GM12878 (cell line): ENCODE measurements at regions not wholly inside any gene's neighbourhood (a gene's known extent, or its start where the extent isn't known, plus 50 kb on each side); places are given as distances from the start of the nearest gene placed in this dataset.

ENCODE experiments used
- ATAC-seq: fragments of 200-7000 bp; cut with Tn5 transposase; 3 replicates; pipeline ENCODE4 v1.9.1; 2020; ENCODE audit warnings: mild to moderate bottlenecking, moderate library complexity
- BruUV-seq: library from RNA; stranded (reverse); fragments of 400-500 nt; replicated peaks from 2 replicates; lab custom pipeline; 2021; lab: Mats Ljungman, UMichigan
- CTCF ChIA-PET: fragments of 300-600 bp; sonication (Branson Sonifier 250); formaldehyde crosslinking; extraction: SDS; loops from one replicate; lab custom pipeline; 2021; ENCODE audit warnings: inconsistent platforms; lab: Yijun Ruan, JAX
- POLR2A ChIA-PET: fragments of 350-600 bp; formaldehyde crosslinking; extraction: SDS; loops from one replicate; lab custom pipeline; 2021; ENCODE audit warnings: inconsistent platforms; lab: Charles Lee
- RAD21 ChIA-PET: fragments of 300-600 bp; sonication (Branson Sonifier 250); formaldehyde crosslinking; loops from one replicate; lab custom pipeline; 2023; ENCODE audit warnings: antibody characterized with exemption; ENCODE audit not compliant: unreplicated experiment; lab: Charles Lee
- SMC1A ChIA-PET: fragments of 300-600 bp; sonication (Branson Sonifier 250); formaldehyde crosslinking; loops from one replicate; lab custom pipeline; 2023; ENCODE audit not compliant: unreplicated experiment, uncharacterized antibody; lab: Charles Lee
- DNase-seq: peaks from one replicate; pipeline ENCODE4 v3.0.0-alpha.2; 2011; ENCODE audit warnings: low read depth, low spot score
- FAIRE-seq: peaks from 3 replicates; lab custom pipeline; 2011; peaks lifted over from hg19 to GRCh38; lab: Jason Lieb, UNC
- H2AFZ ChIP-seq: 2 replicates; pipeline ENCODE4 v1.6.0; 2011; ENCODE audit warnings: low read depth, low read length, control low read depth; ENCODE audit not compliant: control insufficient read depth
- H3K27ac ChIP-seq: 2 replicates; pipeline ENCODE4 v1.5.1; 2011; ENCODE audit warnings: control low read depth; ENCODE audit not compliant: control insufficient read depth, insufficient read depth
- H3K27me3 ChIP-seq, 2 experiments: replicated peaks in 1 of 2; 2 replicates each; pipeline versions ENCODE4 v1.6.0 to v1.6.1; 2011; ENCODE audit warnings: low read length in 1 of 2; ENCODE audit not compliant: control insufficient read depth in 2 of 2, insufficient read depth in 2 of 2
- H3K36me3 ChIP-seq, 2 experiments: 2 replicates each; pipeline ENCODE4 v1.5.1; 2011; ENCODE audit warnings: low read length in 1 of 2; ENCODE audit not compliant: control insufficient read depth in 2 of 2, insufficient read depth in 2 of 2
- H3K4me1 ChIP-seq: 2 replicates; pipeline ENCODE4 v1.6.1; 2011; ENCODE audit warnings: mild to moderate bottlenecking, low read length, moderate library complexity, mixed read lengths; ENCODE audit not compliant: control insufficient read depth, insufficient read depth
- H3K4me2 ChIP-seq: 2 replicates; pipeline ENCODE4 v1.6.0; 2011; ENCODE audit warnings: control low read depth; ENCODE audit not compliant: control insufficient read depth, insufficient read depth
- H3K4me3 ChIP-seq: fragments of 200-600 bp; sonication (generic); 2 replicates; pipeline ENCODE4 v1.5.1; 2016
- H3K79me2 ChIP-seq: 2 replicates; pipeline ENCODE4 v1.6.0; 2011; ENCODE audit warnings: low read length; ENCODE audit not compliant: control insufficient read depth, insufficient read depth
- H3K9ac ChIP-seq: 2 replicates; pipeline ENCODE4 v1.8.0; 2011; ENCODE audit warnings: low read length, control low read depth, mixed read lengths; ENCODE audit not compliant: control insufficient read depth, insufficient read depth
- H3K9me3 ChIP-seq: replicated peaks from 3 replicates; pipeline ENCODE4 v1.5.1; 2011; ENCODE audit warnings: mild to moderate bottlenecking, low read length; ENCODE audit not compliant: control insufficient read depth, insufficient read depth
- H4K20me1 ChIP-seq: 2 replicates; pipeline ENCODE4 v1.6.0; 2011; ENCODE audit not compliant: control insufficient read depth, insufficient read depth
- CREM ChIP-seq: IDR thresholded peaks from 2 replicates; pipeline ENCODE4 v1.6.1; 2014; ENCODE audit warnings: antibody characterized with exemption, low read depth
- CTCF ChIP-seq, 3 experiments: IDR thresholded peaks in 2 of 3; conservative IDR thresholded peaks in 1 of 3; 2 replicates each; pipeline ENCODE4 v1.5.1; 2011; ENCODE audit warnings: low read depth in 3 of 3, low read length in 3 of 3, mild to moderate bottlenecking in 3 of 3, control low read depth in 2 of 3, moderate library complexity in 2 of 3, inconsistent platforms in 1 of 3, mixed read lengths in 1 of 3; ENCODE audit not compliant: control insufficient read depth in 2 of 3, insufficient read depth in 1 of 3; ENCODE audit errors: extremely low read depth in 1 of 3
- FOS ChIP-seq: IDR thresholded peaks from 3 replicates; pipeline ENCODE4 v1.6.1; 2011; ENCODE audit warnings: borderline replicate concordance; ENCODE audit not compliant: insufficient read length; ENCODE audit errors: extremely low read depth
- HSF1 ChIP-seq: fragments of 150-350 bp; IDR thresholded peaks from 2 replicates; pipeline ENCODE4 v1.6.1; 2014; ENCODE audit warnings: mild to moderate bottlenecking, low read depth, low read length
- IRF4 ChIP-seq: IDR thresholded peaks from 2 replicates; pipeline ENCODE4 v1.6.1; 2011; ENCODE audit warnings: low read depth, low read length
- NBN ChIP-seq: fragments of 450-650 bp; IDR thresholded peaks from 2 replicates; pipeline ENCODE4 v1.6.1; 2016
- RAD21 ChIP-seq: IDR thresholded peaks from 2 replicates; pipeline ENCODE4 v1.6.1; 2011; ENCODE audit warnings: mild to moderate bottlenecking, low read depth, low read length, moderate library complexity; ENCODE audit not compliant: insufficient read depth
- RUNX3 ChIP-seq: IDR thresholded peaks from 2 replicates; pipeline ENCODE4 v1.6.1; 2012; ENCODE audit warnings: low read length, inconsistent platforms
- SP1 ChIP-seq: IDR thresholded peaks from one replicate; pipeline ENCODE4 v1.6.1; 2011; ENCODE audit warnings: low read depth, low read length
- SRF ChIP-seq, 2 experiments: IDR thresholded peaks; 2 replicates each; pipeline ENCODE4 v1.6.1; 2011; ENCODE audit warnings: low read depth in 2 of 2, low read length in 2 of 2, mild to moderate bottlenecking in 1 of 2, moderate library complexity in 1 of 2
- YY1 ChIP-seq: IDR thresholded peaks from 2 replicates; pipeline ENCODE4 v1.6.1; 2011; ENCODE audit warnings: low read depth, mild to moderate bottlenecking, low read length
- ZBTB33 ChIP-seq: fragments of 450-650 bp; IDR thresholded peaks from 2 replicates; pipeline ENCODE4 v1.6.1; 2017; ENCODE audit warnings: mild to moderate bottlenecking
- ZNF384 ChIP-seq: IDR thresholded peaks from 2 replicates; pipeline ENCODE4 v1.6.1; 2012; ENCODE audit warnings: low read depth, mild to moderate bottlenecking, low read length, improper control_type of control experiment, borderline replicate concordance
- ZSCAN29 ChIP-seq: fragments of 450-650 bp; IDR thresholded peaks from 2 replicates; pipeline ENCODE4 v1.6.1; 2017; ENCODE audit warnings: mild to moderate bottlenecking, moderate library complexity
- WGBS: methylation state at CpG from one replicate; pipeline ENCODE4 v1.1.6; 2016; ENCODE audit warnings: low lambda C conversion rate; ENCODE audit not compliant: insufficient replicate concordance, insufficient coverage; ENCODE audit errors: missing lambda C conversion rate; 5-methylcytosine and 5-hydroxymethylcytosine counted together
- in situ Hi-C: fragments of 300-500 bp; cut with MboI; formaldehyde crosslinking; loops from 9 replicates; pipeline ENCODE4 v1.14.3; 2018; ENCODE audit warnings: mixed read lengths
- intact Hi-C: fragments of 100-400 bp; cut with micrococcal nuclease; formaldehyde crosslinking; loops from one replicate; pipeline ENCODE4 v1.14.2; 2022; ENCODE audit not compliant: unreplicated experiment

GRCh38 chr19:5273782-5274181, 66.8 kb downstream of the PTPRS start (continued):
- no peak for TF ChIP-seq IRF4
- TF ChIP-seq CREM, result no peak
- TF ChIP-seq NBN, result no peak
- TF ChIP-seq HSF1, result no peak

GRCh38 chr19:5271145-5271544, 69.5 kb downstream of the PTPRS start:
- intact Hi-C loops, result no loop called here
- Histone ChIP-seq H3K4me3 (no peak overlapping the region), H3K9me3 (no peaks in the 10 kb centered on the region; the same call in 2 of the 3 replicates), H4K20me1 (no peaks in the 10 kb centered on the region), H2AFZ (no peak overlapping the region), H3K36me3 (no peaks in the 10 kb centered on the region; a peak in 1 of 4 replicates), H3K27ac (no peak overlapping the region), H3K9ac (no peak overlapping the region), H3K4me2 (no peak overlapping the region), H3K27me3 (no peaks in the 10 kb centered on the region), H3K79me2 (no peaks in the 10 kb centered on the region), H3K4me1 (no peaks in the 10 kb centered on the region)
- in situ Hi-C loops, result no loop called here
- TF ChIP-seq ZNF384 (peak; percentile 73), ZBTB33 (peak; percentile 29; the same call in 1 of the 2 replicates), ZSCAN29 (no peak), SP1 (no peak), CTCF (IDR thresholded peaks at IDR 0.05 in 2 of 3, conservative IDR thresholded peaks at IDR 0.05 in 1 of 3; ENCODE audit: control insufficient read depth in 2 of 3, extremely low read depth in 1 of 3, insufficient read depth in 1 of 3, low read depth in 3 of 3, low read length in 3 of 3) (peak in 1 of 3 experiments; percentile 21; a peak in 2 of 6 replicates), SRF (IDR thresholded peaks at IDR 0.05; ENCODE audit: low read depth in 2 of 2, low read length in 2 of 2) (peak; percentile 86 to 96), RUNX3 (peak; percentile 50), YY1 (0 out of 2 replicates have a peak, but pooled peaks have one; percentile 18), FOS (no peak), RAD21 (0 out of 2 replicates have a peak, but pooled peaks have one; percentile 26)
- 2% methylated on average over 8 of the region's 10 CpGs for WGBS
- BruUV-seq, result TSS peak; percentile 67
- ATAC-seq (peak; percentile 86), DNase-seq (no peak), FAIRE-seq (no peak)
- CTCF ChIA-PET, result no interaction called here
- SMC1A ChIA-PET, result interaction anchor here (1.1 to 1.2 kb wide), 2 partner anchors 13 to 18 kb away, joined by 3 read pairs; no protein-coding TSS in a partner anchor
- POLR2A ChIA-PET, result no interaction called here
- RAD21 ChIA-PET, result no interaction called here
